AG10803 (cell line): ENCODE measurements at regions not wholly inside any gene's neighbourhood (a gene's known extent, or its start where the extent isn't known, plus 50 kb on each side); places are given as distances from the start of the nearest gene placed in this dataset.

Source experiments
- DNase-seq: peaks from one replicate; pipeline ENCODE4 v3.0.0; 2010; ENCODE audit warnings: low read depth
- H3K4me3 ChIP-seq: 2 replicates; pipeline ENCODE4 v1.5.1; 2011; ENCODE audit warnings: mild to moderate bottlenecking, low read length, control low read depth
- TF ChIP-seq, protein P1 (sequence below): conservative IDR thresholded peaks from 2 replicates; pipeline ENCODE4 v1.5.1; 2011; ENCODE audit warnings: mild to moderate bottlenecking, low read length, control low read depth, inconsistent platforms

DNA sequence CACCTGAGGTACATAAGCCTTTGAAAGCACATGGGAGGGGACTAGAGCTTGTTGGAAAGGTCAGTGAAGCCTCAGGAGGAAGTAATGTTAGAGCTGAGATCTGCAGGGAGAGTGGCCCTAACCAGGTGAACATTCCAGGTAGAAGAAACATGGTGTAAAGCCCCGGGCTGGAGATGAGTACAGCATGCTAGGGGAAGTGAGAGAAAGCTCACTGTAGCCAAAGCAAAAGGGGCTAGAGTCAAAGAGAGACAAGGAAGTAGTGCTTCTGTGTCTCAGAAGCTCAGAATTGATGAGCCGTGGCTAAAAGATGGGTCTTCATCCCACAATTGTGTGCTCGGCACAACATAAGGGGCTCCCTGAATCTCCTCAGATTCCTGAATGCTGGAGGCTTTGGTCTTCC, 481.8 kb downstream of the XYLT1 start:
- no peak overlapping the region for H3K4me3 ChIP-seq
- TF ChIP-seq, protein P1, sequence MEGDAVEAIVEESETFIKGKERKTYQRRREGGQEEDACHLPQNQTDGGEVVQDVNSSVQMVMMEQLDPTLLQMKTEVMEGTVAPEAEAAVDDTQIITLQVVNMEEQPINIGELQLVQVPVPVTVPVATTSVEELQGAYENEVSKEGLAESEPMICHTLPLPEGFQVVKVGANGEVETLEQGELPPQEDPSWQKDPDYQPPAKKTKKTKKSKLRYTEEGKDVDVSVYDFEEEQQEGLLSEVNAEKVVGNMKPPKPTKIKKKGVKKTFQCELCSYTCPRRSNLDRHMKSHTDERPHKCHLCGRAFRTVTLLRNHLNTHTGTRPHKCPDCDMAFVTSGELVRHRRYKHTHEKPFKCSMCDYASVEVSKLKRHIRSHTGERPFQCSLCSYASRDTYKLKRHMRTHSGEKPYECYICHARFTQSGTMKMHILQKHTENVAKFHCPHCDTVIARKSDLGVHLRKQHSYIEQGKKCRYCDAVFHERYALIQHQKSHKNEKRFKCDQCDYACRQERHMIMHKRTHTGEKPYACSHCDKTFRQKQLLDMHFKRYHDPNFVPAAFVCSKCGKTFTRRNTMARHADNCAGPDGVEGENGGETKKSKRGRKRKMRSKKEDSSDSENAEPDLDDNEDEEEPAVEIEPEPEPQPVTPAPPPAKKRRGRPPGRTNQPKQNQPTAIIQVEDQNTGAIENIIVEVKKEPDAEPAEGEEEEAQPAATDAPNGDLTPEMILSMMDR, result no peak
- no peak for DNase-seq

DNA sequence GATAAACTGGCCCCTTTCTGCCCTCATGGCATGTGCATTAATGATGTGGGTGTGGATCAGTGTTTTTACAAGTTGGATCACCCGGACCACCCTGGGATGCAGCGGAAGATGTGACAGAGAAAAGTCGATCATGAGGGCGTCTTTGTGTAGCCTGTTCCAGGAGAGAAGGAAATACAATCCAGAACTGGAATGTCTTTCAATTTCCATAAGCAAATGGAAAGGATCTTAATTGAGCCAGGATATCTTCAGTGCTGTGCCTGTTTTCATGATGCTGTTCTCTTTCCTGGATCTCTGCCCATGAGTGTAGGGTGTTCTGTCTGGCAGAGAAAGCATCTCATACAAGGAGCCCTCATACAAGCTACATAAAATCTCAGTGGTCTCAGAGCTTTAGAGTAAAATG, 481.4 kb downstream of the XYLT1 start:
- TF ChIP-seq, protein P1, result no peak
- no peak overlapping the region for H3K4me3 ChIP-seq
- no peak for DNase-seq

DNA sequence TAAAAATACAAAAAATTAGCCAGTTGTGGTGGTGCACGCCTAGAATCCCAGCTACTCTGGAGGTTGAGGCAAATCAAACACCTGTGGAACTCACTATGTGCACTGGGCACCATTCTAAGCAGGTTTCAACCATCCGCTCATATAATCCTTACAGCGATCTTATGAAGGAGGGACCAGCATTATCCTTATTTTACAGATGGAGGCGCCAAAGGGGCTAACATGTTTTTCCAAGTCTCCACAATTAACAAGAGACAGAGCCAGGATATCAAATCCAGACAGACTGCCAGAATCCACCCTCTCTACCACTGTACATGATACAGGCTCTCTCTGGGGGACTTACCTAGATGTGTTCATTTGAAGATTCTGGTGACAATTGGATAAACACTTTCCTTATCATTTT, 479.0 kb downstream of the XYLT1 start:
- TF ChIP-seq, protein P1, result no peak
- no peak for DNase-seq
- H3K4me3 ChIP-seq, result no peak overlapping the region

DNA sequence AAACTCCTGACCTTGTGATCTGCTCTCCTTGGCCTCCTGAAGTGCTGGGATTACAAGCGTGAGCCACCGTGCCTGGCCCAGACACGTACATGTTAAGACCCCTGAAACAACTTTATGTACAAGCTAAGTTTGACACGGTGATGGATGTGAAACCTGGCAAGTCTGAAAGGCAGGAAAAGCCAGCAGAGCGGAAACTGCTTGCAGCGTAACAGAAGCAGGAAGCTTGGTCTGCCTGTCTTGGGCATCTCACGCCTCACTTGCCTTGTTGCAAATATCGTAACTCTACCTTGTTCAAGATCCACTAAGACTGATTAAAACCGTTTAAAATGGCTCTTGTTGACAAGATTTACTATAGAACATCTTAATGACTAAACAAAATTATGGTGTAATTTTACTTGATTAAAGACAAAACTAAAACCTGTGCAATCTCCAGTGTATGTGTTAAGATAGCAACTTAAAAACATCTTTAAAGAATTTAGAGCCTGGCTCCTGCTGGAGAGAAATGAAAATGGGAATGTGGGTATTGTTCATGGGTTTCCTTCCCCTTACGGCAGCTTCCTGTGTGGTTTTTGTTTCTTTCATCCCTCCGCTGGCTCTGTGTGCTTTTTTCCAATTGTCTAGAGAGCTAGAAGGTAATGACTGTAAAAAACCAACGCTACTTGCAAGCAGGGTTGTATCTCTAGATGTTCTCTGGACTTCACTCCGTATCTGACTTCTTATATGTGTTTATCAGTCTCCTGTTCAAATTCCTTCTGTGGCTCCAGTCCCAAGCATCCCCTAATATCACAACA, 477.6 kb downstream of the XYLT1 start:
- no peak for DNase-seq
- H3K4me3 ChIP-seq, result no peak overlapping the region
- TF ChIP-seq, protein P1, result no peak

DNA sequence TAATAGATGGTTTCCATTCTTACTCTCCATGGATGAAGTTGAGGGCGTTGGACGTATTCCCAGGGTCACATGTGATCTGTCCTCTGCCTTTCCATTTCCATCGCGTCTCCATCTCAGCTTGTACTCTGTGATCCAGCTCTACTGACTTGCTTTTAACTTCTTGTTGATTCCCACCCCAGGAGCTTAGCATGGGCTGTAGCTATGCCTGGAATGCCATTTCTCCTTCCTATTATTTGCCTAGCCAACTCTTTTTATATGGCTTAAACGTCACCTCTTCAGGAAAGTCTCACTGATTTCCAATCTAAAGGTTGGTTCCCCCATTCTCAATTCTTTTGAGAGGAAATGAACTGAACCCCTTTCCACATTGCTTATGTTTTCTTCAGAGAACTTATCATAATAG, 475.9 kb downstream of the XYLT1 start:
- TF ChIP-seq, protein P1, result no peak
- H3K4me3 ChIP-seq, result no peak overlapping the region
- DNase-seq, result no peak

DNA sequence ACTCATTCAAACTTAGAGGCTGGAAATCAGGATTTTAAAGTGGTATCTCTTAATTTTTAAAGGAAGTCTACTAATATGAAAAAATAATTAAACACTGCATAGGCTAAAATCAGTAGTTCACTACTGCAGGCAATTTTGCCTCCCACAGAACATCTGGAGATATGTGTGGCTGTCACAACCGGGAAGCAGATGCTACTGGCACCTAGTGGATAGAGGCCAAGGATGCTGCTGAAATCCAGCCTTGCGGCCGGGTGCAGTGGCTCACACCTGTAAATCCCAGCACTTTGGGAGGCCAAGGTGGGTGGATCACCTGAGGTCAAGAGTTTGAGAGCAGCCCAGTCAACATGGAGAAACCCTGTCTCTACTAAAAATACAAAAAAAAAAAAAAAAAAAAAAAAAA, 473.9 kb downstream of the XYLT1 start:
- H3K4me3 ChIP-seq, result no peak overlapping the region
- TF ChIP-seq, protein P1, result no peak

DNA sequence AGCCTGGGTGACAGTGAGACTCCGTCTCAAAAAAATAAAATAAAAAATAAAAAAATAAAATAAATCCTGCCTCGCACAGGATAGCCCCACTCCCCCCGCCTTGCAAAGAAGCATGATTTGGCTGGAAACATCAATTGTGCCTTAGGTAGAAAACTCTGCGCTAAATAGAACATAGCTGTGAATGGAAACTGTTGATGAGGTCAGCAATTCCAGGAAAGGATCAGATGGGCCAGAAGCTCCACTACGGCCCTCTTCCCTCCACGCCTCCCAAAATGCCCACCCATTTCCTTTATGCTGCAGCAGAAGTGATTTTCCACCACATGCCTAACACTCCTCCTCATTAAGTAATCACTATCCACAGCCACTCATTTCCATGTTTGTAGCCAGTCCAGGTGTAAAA, 473.4 kb downstream of the XYLT1 start:
- no peak for DNase-seq
- TF ChIP-seq, protein P1, result no peak
- no peak overlapping the region for H3K4me3 ChIP-seq

More for the DNA sequence above, 473.9 kb downstream of the XYLT1 start:
- DNase-seq, result no peak
